ENCODE measurements at regions not wholly inside any gene's neighbourhood (a gene's known extent, or its start where the extent isn't known, plus 50 kb on each side); places are given as distances from the start of the nearest gene placed in this dataset.

DNA sequence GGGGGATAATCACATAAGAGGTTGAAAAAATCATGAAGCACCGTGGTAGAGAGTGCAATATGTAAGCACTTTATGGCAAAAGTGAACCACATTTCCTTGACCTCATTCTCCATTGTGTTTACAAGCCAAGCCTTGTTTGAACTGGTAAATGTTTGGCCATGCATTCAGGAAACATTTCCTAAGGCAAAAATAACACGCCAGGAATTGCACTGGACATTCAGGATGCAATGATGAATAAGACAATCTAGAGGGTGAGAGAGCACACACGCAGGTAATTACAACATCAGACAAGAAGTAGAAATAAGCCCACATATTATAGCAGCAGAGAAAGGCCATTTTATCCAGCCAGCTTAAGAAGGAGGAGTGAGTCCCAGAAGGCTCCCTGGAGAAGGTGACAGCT, 218.0 kb upstream of the OSR1 start:
- Histone ChIP-seq H3K36me3 (no peaks in the 10 kb centered on the region), H3K27me3 (peaks cover 0 to 2% (median 0%) of the 10 kb centered on the region in 7 donors), H3K9me3 (no peaks in the 10 kb centered on the region), H3K27ac (peak overlapping the region in 2 of 10 donors; percentile 4 to 56), H3K4me3 (no peak overlapping the region), H3K4me1 (peaks cover 0 to 48% (median 15%) of the 10 kb centered on the region in 9 donors)
- intact Hi-C loops (cut with DNase I), result no loop called here
- TF ChIP-seq, protein P1, sequence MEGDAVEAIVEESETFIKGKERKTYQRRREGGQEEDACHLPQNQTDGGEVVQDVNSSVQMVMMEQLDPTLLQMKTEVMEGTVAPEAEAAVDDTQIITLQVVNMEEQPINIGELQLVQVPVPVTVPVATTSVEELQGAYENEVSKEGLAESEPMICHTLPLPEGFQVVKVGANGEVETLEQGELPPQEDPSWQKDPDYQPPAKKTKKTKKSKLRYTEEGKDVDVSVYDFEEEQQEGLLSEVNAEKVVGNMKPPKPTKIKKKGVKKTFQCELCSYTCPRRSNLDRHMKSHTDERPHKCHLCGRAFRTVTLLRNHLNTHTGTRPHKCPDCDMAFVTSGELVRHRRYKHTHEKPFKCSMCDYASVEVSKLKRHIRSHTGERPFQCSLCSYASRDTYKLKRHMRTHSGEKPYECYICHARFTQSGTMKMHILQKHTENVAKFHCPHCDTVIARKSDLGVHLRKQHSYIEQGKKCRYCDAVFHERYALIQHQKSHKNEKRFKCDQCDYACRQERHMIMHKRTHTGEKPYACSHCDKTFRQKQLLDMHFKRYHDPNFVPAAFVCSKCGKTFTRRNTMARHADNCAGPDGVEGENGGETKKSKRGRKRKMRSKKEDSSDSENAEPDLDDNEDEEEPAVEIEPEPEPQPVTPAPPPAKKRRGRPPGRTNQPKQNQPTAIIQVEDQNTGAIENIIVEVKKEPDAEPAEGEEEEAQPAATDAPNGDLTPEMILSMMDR (IDR thresholded peaks at IDR 0.05), result no peak
- WGBS, 2 donors, result 64 to 66% methylated on average over 3 of the region's 3 CpGs
- DNase-seq, result no peak
- ATAC-seq, result peak in 2 of 8 donors; percentile 19 to 24

DNA sequence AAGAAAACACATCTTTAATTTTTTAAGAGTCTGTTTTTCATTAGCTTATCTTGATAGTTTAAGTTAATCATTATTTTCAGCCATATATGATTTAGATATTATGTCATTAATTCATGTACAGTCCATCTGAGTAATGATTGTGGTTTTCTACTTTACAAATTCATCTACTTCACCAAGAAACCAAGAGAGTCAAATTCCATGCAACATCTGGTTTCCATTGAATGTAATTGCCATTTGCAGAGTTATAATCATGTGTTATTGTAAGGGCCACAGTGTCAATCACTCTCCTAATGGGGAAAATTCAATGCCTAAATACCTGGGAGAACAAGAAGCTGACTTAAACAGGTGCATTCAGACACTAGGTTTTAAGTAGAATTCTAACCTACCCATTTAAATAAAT, 217.2 kb upstream of the OSR1 start:
- intact Hi-C loops (cut with DNase I), result no loop called here
- TF ChIP-seq, protein P1 (IDR thresholded peaks at IDR 0.05), result no peak
- no peaks in the 10 kb centered on the region for H3K27me3 ChIP-seq
- H3K4me1 ChIP-seq, result peaks cover 0 to 47% (median 15%) of the 10 kb centered on the region in 9 donors
- DNase-seq (no peak), ATAC-seq (no peak)
- no peak overlapping the region for H3K4me3 ChIP-seq
- H3K9me3 ChIP-seq, result no peaks in the 10 kb centered on the region
- peak overlapping the region in 3 of 10 donors; percentile 4 to 56 (median 17) for H3K27ac ChIP-seq
- no peaks in the 10 kb centered on the region for H3K36me3 ChIP-seq

DNA sequence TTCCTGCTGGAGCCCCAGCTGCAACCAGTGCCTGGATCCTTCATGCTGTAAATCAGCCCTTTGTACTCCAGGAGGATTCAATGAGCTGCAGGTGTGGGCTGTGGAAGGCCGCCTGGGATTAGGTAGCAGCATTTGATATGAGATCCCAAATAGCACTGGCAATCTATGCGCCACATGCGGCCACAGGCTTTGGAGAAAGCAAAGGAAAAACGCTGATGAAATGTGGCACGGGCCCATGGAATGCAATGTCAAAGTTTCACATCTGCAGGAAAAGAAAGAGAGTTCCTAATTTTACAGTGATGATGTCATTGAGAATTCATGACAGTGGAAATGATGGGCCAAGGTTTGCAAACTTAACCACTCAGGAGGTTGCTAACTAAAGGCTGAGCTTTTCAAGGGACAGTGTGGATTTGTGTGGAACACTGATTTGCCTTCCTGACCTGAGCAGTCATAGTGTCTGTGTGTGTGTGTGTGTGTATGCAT, 216.4 kb upstream of the OSR1 start:
- DNase-seq, result peak; percentile 18 to 55
- TF ChIP-seq, protein P1 (IDR thresholded peaks at IDR 0.05), result no peak
- no peak overlapping the region for H3K4me3 ChIP-seq
- H3K9me3 ChIP-seq, result no peaks in the 10 kb centered on the region
- intact Hi-C loops (cut with DNase I), result no loop called here
- ATAC-seq, result peak in 7 of 8 donors; percentile 65 to 85 (median 73)
- peaks cover 0 to 39% (median 13%) of the 10 kb centered on the region in 9 donors for H3K4me1 ChIP-seq
- WGBS, 2 donors, result 27 to 50% methylated on average over 5 of the region's 5 CpGs
- no peaks in the 10 kb centered on the region for H3K27me3 ChIP-seq
- no peaks in the 10 kb centered on the region for H3K36me3 ChIP-seq
- peak overlapping the region in 2 of 10 donors; percentile 3 to 31 for H3K27ac ChIP-seq

DNA sequence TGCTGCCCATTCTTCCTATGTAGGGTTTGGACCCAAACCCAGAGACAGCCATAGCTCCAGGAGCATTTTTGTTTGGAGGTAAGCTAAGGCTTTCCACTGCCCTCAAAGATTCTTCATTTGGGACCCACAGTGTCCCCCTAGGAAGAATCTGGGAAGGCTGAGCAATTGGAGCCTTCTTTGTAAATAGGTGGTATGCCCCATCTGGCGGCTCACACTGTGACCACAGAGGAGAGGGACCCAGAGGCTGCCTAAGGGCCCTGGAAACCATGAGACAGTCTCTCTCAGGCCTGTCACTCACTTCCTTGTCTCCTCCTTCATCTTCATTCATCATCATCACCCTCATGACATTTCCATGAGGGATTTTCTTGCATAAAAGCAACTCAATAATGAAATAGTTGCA, 215.4 kb upstream of the OSR1 start:
- ATAC-seq (no peak), DNase-seq (no peak)
- H3K27ac ChIP-seq, result peak overlapping the region in 1 of 10 donors; percentile 31
- TF ChIP-seq, protein P1 (IDR thresholded peaks at IDR 0.05), result no peak
- H3K36me3 ChIP-seq, result no peaks in the 10 kb centered on the region
- H3K4me1 ChIP-seq, result peaks cover 0 to 33% (median 13%) of the 10 kb centered on the region in 9 donors
- H3K4me3 ChIP-seq, result no peak overlapping the region
- intact Hi-C loops (cut with DNase I), result no loop called here
- no peaks in the 10 kb centered on the region for H3K27me3 ChIP-seq
- WGBS, 2 donors, result 94 to 100% methylated on average over 1 of the region's 1 CpG
- H3K9me3 ChIP-seq, result no peaks in the 10 kb centered on the region
